Adrenal gland (tissue), 5 donors: ENCODE measurements at regions not wholly inside any gene's neighbourhood (a gene's known extent, or its start where the extent isn't known, plus 50 kb on each side); places are given as distances from the start of the nearest gene placed in this dataset.

Experiments used
- CTCF ChIP-seq, 6 experiments: fragments of 450-650 bp in 4 of 6; fragments of 200-600 bp in 2 of 6; sonication (generic) in 1 of 6; IDR thresholded peaks; 1 replicate in 5 of 6; 2 replicates in 1 of 6; pipeline versions ENCODE4 v1.5.1 to v1.8.0; 2016 to 2021; ENCODE audit warnings: antibody characterized with exemption in 6 of 6, mild to moderate bottlenecking in 2 of 6, moderate library complexity in 1 of 6
- POLR2A ChIP-seq, 2 donors: fragments of 450-650 bp; IDR thresholded peaks; one replicate each; pipeline ENCODE4 v1.6.1; 2017; ENCODE audit warnings: antibody characterized with exemption in 2 of 2, mild to moderate bottlenecking in 2 of 2, moderate library complexity in 1 of 2
- donor health status: DM: no; HTN: no; CAD: no.

DNA sequence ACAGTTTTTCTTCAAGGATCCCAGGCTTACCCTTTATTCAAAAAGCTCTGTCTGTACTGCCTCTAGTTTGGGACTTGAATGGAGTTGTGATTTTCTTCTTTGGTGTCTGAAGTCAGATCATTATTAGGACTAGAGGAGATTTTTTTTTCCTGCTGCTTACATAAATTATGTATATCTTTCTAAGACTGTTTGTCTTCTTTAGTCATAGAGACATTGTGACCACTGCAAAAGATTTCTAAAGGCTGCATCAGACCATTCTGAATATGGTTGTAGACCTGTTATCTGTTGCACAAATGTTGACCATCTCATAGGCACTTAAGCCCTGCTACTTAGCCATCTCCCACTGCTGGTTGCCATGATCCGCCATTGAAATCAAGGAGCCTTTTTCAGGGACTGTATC lies 238.5 kb upstream of the SMARCA2 start:
- no peak for TF ChIP-seq CTCF (IDR thresholded peaks at IDR 0.05)
- no peak for TF ChIP-seq POLR2A (IDR thresholded peaks at IDR 0.05)
